GM23248 (cell line): ENCODE measurements at regions not wholly inside any gene's neighbourhood (a gene's known extent, or its start where the extent isn't known, plus 50 kb on each side); places are given as distances from the start of the nearest gene placed in this dataset.

Experiments used
- DNase-seq: peaks from one replicate; pipeline ENCODE4 v3.0.0-alpha.2; 2015
- H2AFZ ChIP-seq: fragments of 200-600 bp; sonication (generic); 2 replicates; pipeline ENCODE4 v1.6.1; 2016; ENCODE audit warnings: antibody characterized with exemption
- H3F3A ChIP-seq: fragments of 200-600 bp; sonication (generic); 2 replicates; pipeline ENCODE4 v1.6.1; 2016; ENCODE audit warnings: mild to moderate bottlenecking, antibody characterized with exemption, mixed run types; ENCODE audit not compliant: insufficient read depth
- H3K27ac ChIP-seq: fragments of 200-600 bp; sonication (generic); 2 replicates; pipeline ENCODE4 v1.5.1; 2016; ENCODE audit warnings: mild to moderate bottlenecking
- H3K27me3 ChIP-seq: fragments of 200-600 bp; sonication (generic); replicated peaks from 2 replicates; pipeline ENCODE4 v1.6.1; 2016; ENCODE audit warnings: mild to moderate bottlenecking; ENCODE audit not compliant: insufficient read depth
- H3K36me3 ChIP-seq: fragments of 200-600 bp; sonication (generic); 2 replicates; pipeline ENCODE4 v1.6.1; 2016; ENCODE audit warnings: low read depth, mild to moderate bottlenecking
- H3K4me1 ChIP-seq: fragments of 200-600 bp; sonication (generic); 2 replicates; pipeline ENCODE4 v1.6.1; 2016; ENCODE audit warnings: mild to moderate bottlenecking; ENCODE audit not compliant: insufficient read depth
- H3K4me2 ChIP-seq: fragments of 200-600 bp; sonication (generic); one replicate; pipeline ENCODE4 v1.6.1; 2016; ENCODE audit warnings: mild to moderate bottlenecking; ENCODE audit not compliant: unreplicated experiment
- H3K4me3 ChIP-seq: fragments of 200-600 bp; sonication (generic); 2 replicates; pipeline ENCODE4 v1.5.1; 2016; ENCODE audit warnings: mild to moderate bottlenecking
- H3K79me2 ChIP-seq: fragments of 200-600 bp; sonication (generic); 2 replicates; pipeline ENCODE4 v1.6.1; 2016; ENCODE audit warnings: mild to moderate bottlenecking; ENCODE audit not compliant: insufficient read depth
- H3K9ac ChIP-seq: fragments of 200-600 bp; sonication (generic); 2 replicates; pipeline ENCODE4 v1.6.1; 2016; ENCODE audit warnings: mild to moderate bottlenecking
- H3K9me2 ChIP-seq: fragments of 200-600 bp; sonication (generic); 2 replicates; pipeline ENCODE4 v1.6.1; 2016; ENCODE audit warnings: mixed run types, mild to moderate bottlenecking, moderate library complexity; ENCODE audit not compliant: insufficient read depth
- H3K9me3 ChIP-seq: fragments of 200-600 bp; sonication (generic); one replicate; pipeline ENCODE4 v1.6.1; 2017; ENCODE audit warnings: low read depth
- H4K20me1 ChIP-seq: fragments of 200-600 bp; sonication (generic); 2 replicates; pipeline ENCODE4 v1.6.0; 2016; ENCODE audit not compliant: insufficient read depth
- EZH2 ChIP-seq: fragments of 200-600 bp; sonication (generic); IDR thresholded peaks from 2 replicates; pipeline ENCODE4 v1.6.1; 2018; ENCODE audit warnings: antibody characterized with exemption, mild to moderate bottlenecking; ENCODE audit not compliant: insufficient read depth, poor library complexity, severe bottlenecking
- EZH2phosphoT487 ChIP-seq: fragments of 200-600 bp; sonication (generic); IDR thresholded peaks from 2 replicates; pipeline ENCODE4 v1.6.1; 2018; ENCODE audit warnings: antibody characterized with exemption, moderate library complexity, mild to moderate bottlenecking, low read depth; ENCODE audit not compliant: insufficient read depth
- WGBS, 2 experiments: methylation state at CpG; one replicate each; pipeline ENCODE4 v1.1.6; 2015 to 2017; ENCODE audit warnings: low lambda C conversion rate in 2 of 2, low coverage in 1 of 2; ENCODE audit errors: missing lambda C conversion rate in 2 of 2; 5-methylcytosine and 5-hydroxymethylcytosine counted together
- in situ Hi-C: fragments of 300-500 bp; cut with MboI; formaldehyde crosslinking; loops from 2 replicates; pipeline ENCODE4 v1.15.0; 2020

GRCh38 chr3:163852233-163852632, 1226.1 kb downstream of the SI start:
- Histone ChIP-seq H3K9me2 (no peaks in the 10 kb centered on the region), H3F3A (no peaks in the 10 kb centered on the region), H3K9me3 (no peaks in the 10 kb centered on the region), H3K36me3 (no peaks in the 10 kb centered on the region), H2AFZ (no peak overlapping the region), H3K4me3 (no peak overlapping the region), H3K9ac (no peak overlapping the region), H3K27me3 (no peaks in the 10 kb centered on the region), H3K79me2 (no peaks in the 10 kb centered on the region), H3K4me1 (no peaks in the 10 kb centered on the region), H4K20me1 (no peaks in the 10 kb centered on the region), H3K27ac (no peak overlapping the region), H3K4me2 (no peak overlapping the region)
- TF ChIP-seq EZH2phosphoT487 (no peak), EZH2 (no peak)
- DNase-seq: no peak
- WGBS, 2 experiments: 12 to 16% methylated on average over 2 of the region's 2 CpGs
- in situ Hi-C loops: no loop called here

- Histone ChIP-seq H3K4me3 (no peak overlapping the region), H3K9ac (no peak overlapping the region), H3K4me1 (no peaks in the 10 kb centered on the region), H3K9me3 (peaks cover 2% of the 10 kb centered on the region), H3K4me2 (no peak overlapping the region), H3K79me2 (no peaks in the 10 kb centered on the region), H4K20me1 (no peaks in the 10 kb centered on the region), H2AFZ (no peak overlapping the region), H3K9me2 (no peaks in the 10 kb centered on the region; the same call in 1 of the 2 replicates), H3K36me3 (no peaks in the 10 kb centered on the region), H3K27me3 (no peaks in the 10 kb centered on the region), H3K27ac (no peak overlapping the region), H3F3A (no peaks in the 10 kb centered on the region)
- 21 to 27% methylated on average over 4 of the region's 4 CpGs for WGBS, 2 experiments
- TF ChIP-seq EZH2: no peak
- in situ Hi-C loops: no loop called here
- no peak for DNase-seq
Observed at GRCh38 chr3:163838769-163839168, 1239.5 kb downstream of the SI start.

GRCh38 chr3:163832547-163832946, 1245.7 kb downstream of the SI start:
- Histone ChIP-seq H3K4me1 (no peaks in the 10 kb centered on the region), H3F3A (no peaks in the 10 kb centered on the region), H3K9ac (no peak overlapping the region), H3K27me3 (no peaks in the 10 kb centered on the region), H2AFZ (no peak overlapping the region), H4K20me1 (no peaks in the 10 kb centered on the region), H3K4me2 (no peak overlapping the region), H3K9me2 (no peaks in the 10 kb centered on the region; the same call in 1 of the 2 replicates), H3K36me3 (no peaks in the 10 kb centered on the region), H3K4me3 (no peak overlapping the region), H3K27ac (no peak overlapping the region), H3K9me3 (peaks cover 5% of the 10 kb centered on the region), H3K79me2 (no peaks in the 10 kb centered on the region)
- no peak for TF ChIP-seq EZH2
- no peak for TF ChIP-seq EZH2phosphoT487
- 4 to 13% methylated on average over 2 of the region's 2 CpGs for WGBS, 2 experiments
- in situ Hi-C loops: no loop called here
- no peak for DNase-seq

GRCh38 chr3:163821841-163822240, 1256.5 kb downstream of the SI start:
- Histone ChIP-seq H3K36me3 (no peaks in the 10 kb centered on the region), H3K4me2 (no peak overlapping the region), H2AFZ (no peak overlapping the region), H3K9me2 (no peaks in the 10 kb centered on the region), H3K9ac (no peak overlapping the region), H3K79me2 (no peaks in the 10 kb centered on the region), H3F3A (no peaks in the 10 kb centered on the region), H3K27ac (no peak overlapping the region), H3K9me3 (no peaks in the 10 kb centered on the region), H3K27me3 (no peaks in the 10 kb centered on the region), H4K20me1 (no peaks in the 10 kb centered on the region), H3K4me3 (no peak overlapping the region), H3K4me1 (no peaks in the 10 kb centered on the region)
- DNase-seq: no peak
- in situ Hi-C loops: no loop called here
- TF ChIP-seq EZH2 (no peak), EZH2phosphoT487 (no peak)
- WGBS, 2 experiments: 29 to 32% methylated on average over 1 of the region's 1 CpG

- WGBS, 2 experiments: 29 to 32% methylated on average over 6 of the region's 6 CpGs
- in situ Hi-C loops: no loop called here
- no peaks in the 10 kb centered on the region for H3F3A ChIP-seq
Observed at GRCh38 chr3:163817015-163817414, 1261.3 kb downstream of the SI start.

More at GRCh38 chr3:163817015-163817414, 1261.3 kb downstream of the SI start:
- Histone ChIP-seq H3K4me1 (no peaks in the 10 kb centered on the region), H3K9ac (no peak overlapping the region), H3K9me2 (no peaks in the 10 kb centered on the region), H3K27me3 (no peaks in the 10 kb centered on the region), H3K4me3 (no peak overlapping the region), H2AFZ (no peak overlapping the region), H3K4me2 (no peak overlapping the region), H3K27ac (no peak overlapping the region), H4K20me1 (no peaks in the 10 kb centered on the region), H3K9me3 (no peaks in the 10 kb centered on the region), H3K79me2 (no peaks in the 10 kb centered on the region), H3K36me3 (no peaks in the 10 kb centered on the region)
- no peak for TF ChIP-seq EZH2
- TF ChIP-seq EZH2phosphoT487: no peak
- DNase-seq: no peak
